ENCODE measurements at regions not wholly inside any gene's neighbourhood (a gene's known extent, or its start where the extent isn't known, plus 50 kb on each side); places are given as distances from the start of the nearest gene placed in this dataset.

GRCh38 chr5:105789246-105789645, 1881.5 kb downstream of the EFNA5 start:
- Histone ChIP-seq H3K27ac (ENCODE audit: low read depth, low read length) (no peak overlapping the region), H3K9me3 (ENCODE audit: control insufficient read depth, low read length) (no peaks in the 10 kb centered on the region), H3K4me3 (ENCODE audit: low read length) (no peak overlapping the region), H3K36me3 (ENCODE audit: control insufficient read depth, insufficient read depth, low read length) (no peaks in the 10 kb centered on the region), H3K27me3 (ENCODE audit: control insufficient read depth, insufficient read depth, low read length, poor library complexity, severe bottlenecking) (no peaks in the 10 kb centered on the region), H3K9ac (ENCODE audit: extremely low read depth, low read length, poor library complexity, severe bottlenecking) (no peak overlapping the region), H3K4me1 (ENCODE audit: control insufficient read depth, insufficient read depth, low read length) (no peaks in the 10 kb centered on the region)
- no peaks in the 10 kb centered on the region for H3K36me3 Mint-ChIP-seq (ENCODE audit: low read depth)
- H3K27me3 Mint-ChIP-seq (ENCODE audit: insufficient read depth) = no peaks in the 10 kb centered on the region
- no peak overlapping the region for H3K4me3 Mint-ChIP-seq
- 75% methylated on average over 1 of the region's 1 CpG; no CpG with 5 or more reads in 1 of the 2 experiments for WGBS, 2 experiments (ENCODE audit: insufficient coverage in 1 of 2, insufficient read length in 1 of 2)
- no peaks in the 10 kb centered on the region for H3K9me3 Mint-ChIP-seq
- no peak for TF ChIP-seq CTCF (conservative IDR thresholded peaks at IDR 0.05)
- DNase-seq = no peak
- H3K4me1 Mint-ChIP-seq = no peaks in the 10 kb centered on the region
- H3K27ac Mint-ChIP-seq = no peak overlapping the region

- no peak overlapping the region for H3K4me3 Mint-ChIP-seq
- Histone ChIP-seq H3K4me1 (ENCODE audit: control insufficient read depth, insufficient read depth, low read length) (no peaks in the 10 kb centered on the region), H3K4me3 (ENCODE audit: low read length) (no peak overlapping the region), H3K9me3 (ENCODE audit: control insufficient read depth, low read length) (no peaks in the 10 kb centered on the region), H3K9ac (ENCODE audit: extremely low read depth, low read length, poor library complexity, severe bottlenecking) (no peak overlapping the region), H3K27me3 (ENCODE audit: control insufficient read depth, insufficient read depth, low read length, poor library complexity, severe bottlenecking) (no peaks in the 10 kb centered on the region), H3K27ac (ENCODE audit: low read depth, low read length) (no peak overlapping the region), H3K36me3 (ENCODE audit: control insufficient read depth, insufficient read depth, low read length) (no peaks in the 10 kb centered on the region)
- DNase-seq = no peak
- H3K27ac Mint-ChIP-seq = no peak overlapping the region
- no peaks in the 10 kb centered on the region for H3K9me3 Mint-ChIP-seq
- H3K36me3 Mint-ChIP-seq (ENCODE audit: low read depth) = no peaks in the 10 kb centered on the region
- no peaks in the 10 kb centered on the region for H3K27me3 Mint-ChIP-seq (ENCODE audit: insufficient read depth)
- H3K4me1 Mint-ChIP-seq = no peaks in the 10 kb centered on the region
- WGBS, 2 experiments (ENCODE audit: insufficient coverage in 1 of 2, insufficient read length in 1 of 2) = 100% methylated on average over 1 of the region's 2 CpGs; no CpG with 5 or more reads in 1 of the 2 experiments
- TF ChIP-seq CTCF (conservative IDR thresholded peaks at IDR 0.05) = no peak
Measured at GRCh38 chr5:105783811-105784210, 1886.9 kb downstream of the EFNA5 start.

- TF ChIP-seq CTCF (conservative IDR thresholded peaks at IDR 0.05) = no peak
- Mint-ChIP-seq H3K36me3 (ENCODE audit: low read depth) (no peaks in the 10 kb centered on the region), H3K4me1 (no peaks in the 10 kb centered on the region), H3K4me3 (no peak overlapping the region), H3K9me3 (no peaks in the 10 kb centered on the region), H3K27me3 (ENCODE audit: insufficient read depth) (no peaks in the 10 kb centered on the region), H3K27ac (no peak overlapping the region)
- 100% methylated on average over 2 of the region's 2 CpGs; no CpG with 5 or more reads in 1 of the 2 experiments for WGBS, 2 experiments (ENCODE audit: insufficient coverage in 1 of 2, insufficient read length in 1 of 2)
- Histone ChIP-seq H3K4me1 (ENCODE audit: control insufficient read depth, insufficient read depth, low read length) (no peaks in the 10 kb centered on the region), H3K9me3 (ENCODE audit: control insufficient read depth, low read length) (no peaks in the 10 kb centered on the region), H3K27ac (ENCODE audit: low read depth, low read length) (no peak overlapping the region), H3K9ac (ENCODE audit: extremely low read depth, low read length, poor library complexity, severe bottlenecking) (no peak overlapping the region), H3K27me3 (ENCODE audit: control insufficient read depth, insufficient read depth, low read length, poor library complexity, severe bottlenecking) (no peaks in the 10 kb centered on the region), H3K4me3 (ENCODE audit: low read length) (no peak overlapping the region), H3K36me3 (ENCODE audit: control insufficient read depth, insufficient read depth, low read length) (no peaks in the 10 kb centered on the region)
- DNase-seq = no peak
Measured at GRCh38 chr5:105782501-105782900, 1888.2 kb downstream of the EFNA5 start.

All from endodermal cell (in vitro differentiated cells).